Endothelial cell of umbilical vein (primary cell): ENCODE measurements at regions not wholly inside any gene's neighbourhood (a gene's known extent, or its start where the extent isn't known, plus 50 kb on each side); places are given as distances from the start of the nearest gene placed in this dataset.

Experiments
- BruUV-seq: library from RNA; stranded (reverse); fragments of 400-500 nt; replicated peaks from 2 replicates; lab custom pipeline; 2021; lab: Mats Ljungman, UMichigan
- CTCF ChIA-PET: fragments of 300-600, 350-600 bp; sonication (Branson Sonifier 250); formaldehyde crosslinking; loops from one replicate; lab custom pipeline; 2021; ENCODE audit warnings: antibody characterized with exemption, inconsistent platforms; lab: Charles Lee
- POLR2A ChIA-PET: fragments of 300-600, 350-600 bp; sonication (Branson Sonifier 250); formaldehyde crosslinking; loops from one replicate; lab custom pipeline; 2021; ENCODE audit warnings: antibody characterized with exemption, inconsistent platforms; lab: Charles Lee
- DNase-seq: peaks from one replicate; pipeline ENCODE4 v3.0.0-alpha.2; 2011; ENCODE audit warnings: low read depth, low spot score
- FAIRE-seq: peaks from 2 replicates; lab custom pipeline; 2011; peaks lifted over from hg19 to GRCh38; lab: Jason Lieb, UNC
- H2AFZ ChIP-seq: 2 replicates; pipeline ENCODE4 v1.6.0; 2012; ENCODE audit warnings: low read depth, low read length, control low read depth, inconsistent platforms
- H3K27ac ChIP-seq: 2 replicates; pipeline ENCODE4 v1.5.1; 2011; ENCODE audit warnings: low read depth, mild to moderate bottlenecking, control low read depth, low read length, moderate library complexity; ENCODE audit not compliant: insufficient read depth
- H3K27me3 ChIP-seq, 2 experiments: 2 replicates each; pipeline versions ENCODE4 v1.6.0 to v1.6.1; 2011; ENCODE audit warnings: low read length in 2 of 2, mixed read lengths in 1 of 2; ENCODE audit not compliant: control insufficient read depth in 2 of 2, insufficient read depth in 2 of 2
- H3K36me3 ChIP-seq, 2 experiments: 2 replicates in 1 of 2; 3 replicates in 1 of 2; pipeline ENCODE4 v1.5.1; 2011; ENCODE audit warnings: low read length in 2 of 2, mild to moderate bottlenecking in 1 of 2, moderate library complexity in 1 of 2; ENCODE audit not compliant: control insufficient read depth in 2 of 2, insufficient read depth in 2 of 2; ENCODE audit errors: extremely low read depth in 1 of 2
- H3K4me1 ChIP-seq: 3 replicates; pipeline ENCODE4 v1.5.1; 2011; ENCODE audit warnings: mild to moderate bottlenecking, low read length; ENCODE audit not compliant: control insufficient read depth, insufficient read depth; ENCODE audit errors: extremely low read depth
- H3K4me2 ChIP-seq: 2 replicates; pipeline ENCODE4 v1.6.1; 2011; ENCODE audit warnings: low read length, control low read depth, mixed read lengths; ENCODE audit not compliant: insufficient read depth
- H3K4me3 ChIP-seq, 3 experiments: fragments of 200-600 bp in 1 of 3; sonication (generic), shearing (Covaris generic) in 1 of 3; replicated peaks in 1 of 3; 2 replicates each; pipeline ENCODE4 v1.5.1; 2011 to 2016; ENCODE audit warnings: control low read depth in 3 of 3, low read length in 3 of 3, mild to moderate bottlenecking in 2 of 3, inconsistent platforms in 1 of 3, low read depth in 1 of 3, moderate library complexity in 1 of 3; ENCODE audit not compliant: insufficient read depth in 1 of 3
- H3K79me2 ChIP-seq: 2 replicates; pipeline ENCODE4 v1.6.0; 2012; ENCODE audit warnings: low read length, inconsistent platforms; ENCODE audit not compliant: control insufficient read depth, insufficient read depth
- H3K9ac ChIP-seq: replicated peaks from 2 replicates; pipeline ENCODE3; 2011; ENCODE audit warnings: low read length, control low read depth; ENCODE audit not compliant: insufficient read depth; ENCODE audit errors: extremely low read depth
- H3K9me1 ChIP-seq: replicated peaks from 3 replicates; pipeline ENCODE4 v1.6.0; 2011; ENCODE audit warnings: mild to moderate bottlenecking, low read length; ENCODE audit not compliant: control insufficient read depth, insufficient read depth; ENCODE audit errors: extremely low read depth
- H3K9me3 ChIP-seq: replicated peaks from 2 replicates; pipeline ENCODE4 v1.5.1; 2012; ENCODE audit warnings: low read length, inconsistent platforms; ENCODE audit not compliant: control insufficient read depth, insufficient read depth
- H4K20me1 ChIP-seq: replicated peaks from 2 replicates; pipeline ENCODE3; 2011; ENCODE audit warnings: mild to moderate bottlenecking, low read length; ENCODE audit not compliant: control insufficient read depth, insufficient read depth; ENCODE audit errors: extremely low read depth
- EZH2 ChIP-seq: IDR thresholded peaks from 2 replicates; pipeline ENCODE4 v1.6.1; 2012; ENCODE audit warnings: borderline replicate concordance, low read depth, mild to moderate bottlenecking, moderate library complexity, low read length, inconsistent platforms; ENCODE audit not compliant: severe bottlenecking
- FOS ChIP-seq: IDR thresholded peaks from 2 replicates; pipeline ENCODE4 v1.6.1; 2011; ENCODE audit warnings: mild to moderate bottlenecking, low read length, moderate library complexity, borderline replicate concordance; ENCODE audit not compliant: insufficient read depth
- GATA2 ChIP-seq: IDR thresholded peaks from 2 replicates; pipeline ENCODE4 v1.7.0; 2011; ENCODE audit warnings: low read depth, mild to moderate bottlenecking, moderate library complexity, mixed read lengths, low read length; ENCODE audit not compliant: insufficient read length, insufficient read depth
- JUN ChIP-seq: IDR thresholded peaks from 2 replicates; pipeline ENCODE4 v1.6.1; 2011; ENCODE audit warnings: borderline replicate concordance, low read depth; ENCODE audit not compliant: insufficient read length, insufficient read depth
- MYC ChIP-seq: IDR thresholded peaks from one replicate; pipeline ENCODE4 v1.6.1; 2011; ENCODE audit warnings: mild to moderate bottlenecking, low read depth, low read length
- POLR2A ChIP-seq: IDR thresholded peaks from 2 replicates; pipeline ENCODE4 v1.6.1; 2012; ENCODE audit warnings: low read depth, mild to moderate bottlenecking, control low read depth, low read length
- POLR2AphosphoS5 ChIP-seq: IDR thresholded peaks from 2 replicates; pipeline ENCODE4 v1.6.1; 2012; ENCODE audit warnings: low read depth, mild to moderate bottlenecking, control low read depth, low read length, moderate library complexity; ENCODE audit not compliant: insufficient read depth
- dilution Hi-C: fragments of 300-500 bp; cut with MboI; formaldehyde crosslinking; loops from one replicate; pipeline ENCODE4 v1.15.0; 2019; ENCODE audit warnings: low sequenced_read_pairs; ENCODE audit not compliant: extremely low pct_ligation_motif_present
- intact Hi-C: fragments of 100-400 bp; cut with micrococcal nuclease; formaldehyde crosslinking; loops from one replicate; pipeline ENCODE4 v1.10.0; 2022
- TF ChIP-seq, protein P1 (sequence below): IDR thresholded peaks from 2 replicates; pipeline ENCODE4 v1.6.1; 2011; ENCODE audit not compliant: insufficient read depth, insufficient read length
- TF ChIP-seq, protein P2 (sequence below), 2 donors: IDR thresholded peaks; 1 replicate in 1 of 2; 2 replicates in 1 of 2; pipeline ENCODE4 v1.5.1; 2011; ENCODE audit warnings: low read length in 2 of 2, mild to moderate bottlenecking in 2 of 2, moderate library complexity in 2 of 2, control low read depth in 1 of 2, inconsistent platforms in 1 of 2, low read depth in 1 of 2; ENCODE audit not compliant: insufficient read depth in 1 of 2; ENCODE audit errors: extremely low read depth in 1 of 2

DNA sequence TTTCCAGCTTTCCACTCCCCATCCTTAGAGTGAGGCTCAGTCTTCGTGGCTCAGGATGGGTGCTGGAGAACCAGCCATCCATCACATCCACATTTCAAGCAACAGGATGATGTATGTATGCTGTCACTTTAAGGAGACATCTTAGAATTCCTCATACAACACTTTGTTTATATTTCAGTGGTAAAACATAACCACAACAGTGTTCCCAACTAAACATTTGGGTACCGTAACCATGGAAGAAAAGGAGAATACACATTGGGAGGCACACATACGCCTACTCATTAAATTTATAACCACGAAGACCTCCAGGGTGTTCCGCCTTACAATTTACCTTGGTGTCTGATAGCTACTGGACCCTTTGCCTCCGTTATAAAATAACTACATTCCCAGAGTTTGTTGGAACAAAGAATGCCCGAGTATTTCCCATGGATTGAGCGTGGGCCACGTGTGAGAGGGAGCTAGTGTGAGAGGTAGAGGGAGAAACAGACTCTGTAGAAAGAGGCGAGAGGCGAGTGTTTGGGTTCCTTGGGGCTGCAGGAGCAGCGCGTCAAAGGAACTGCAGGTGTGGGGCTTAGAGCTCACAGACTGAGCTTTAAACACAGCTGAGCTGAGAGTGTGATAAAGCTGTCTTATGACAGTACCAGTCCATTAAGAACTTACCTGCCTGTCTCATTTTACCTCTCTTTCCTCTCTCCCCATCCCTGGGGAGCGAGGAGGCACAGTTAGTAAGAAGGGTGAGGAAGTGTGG, 111.5 kb upstream of the USP24 start:
- Histone ChIP-seq H2AFZ (no peak overlapping the region), H3K4me2 (no peak overlapping the region), H3K27ac (no peak overlapping the region), H3K4me3 (no peak overlapping the region), H4K20me1 (no peaks in the 10 kb centered on the region), H3K36me3 (no peaks in the 10 kb centered on the region), H3K9me1 (no peaks in the 10 kb centered on the region), H3K9ac (no peak overlapping the region), H3K4me1 (peaks cover 18% of the 10 kb centered on the region), H3K79me2 (no peaks in the 10 kb centered on the region), H3K9me3 (no peaks in the 10 kb centered on the region), H3K27me3 (no peaks in the 10 kb centered on the region)
- ChIA-PET POLR2A (no interaction called here), CTCF (interaction anchor here (0.8 to 4.0 kb wide), 3 partner anchors 9 to 20 kb away, joined by 3 to 30 read pairs (median 9); no protein-coding TSS in a partner anchor)
- TF ChIP-seq EZH2 (no peak), POLR2A (no peak), MYC (no peak), GATA2 (no peak), POLR2AphosphoS5 (no peak), FOS (no peak)
- TF ChIP-seq, protein P1, sequence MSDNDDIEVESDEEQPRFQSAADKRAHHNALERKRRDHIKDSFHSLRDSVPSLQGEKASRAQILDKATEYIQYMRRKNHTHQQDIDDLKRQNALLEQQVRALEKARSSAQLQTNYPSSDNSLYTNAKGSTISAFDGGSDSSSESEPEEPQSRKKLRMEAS: no peak
- intact Hi-C loops (no loop called here), dilution Hi-C loops (no loop called here)
- DNase-seq: no peak
- BruUV-seq: no TSS peak
- FAIRE-seq: no peak

DNA sequence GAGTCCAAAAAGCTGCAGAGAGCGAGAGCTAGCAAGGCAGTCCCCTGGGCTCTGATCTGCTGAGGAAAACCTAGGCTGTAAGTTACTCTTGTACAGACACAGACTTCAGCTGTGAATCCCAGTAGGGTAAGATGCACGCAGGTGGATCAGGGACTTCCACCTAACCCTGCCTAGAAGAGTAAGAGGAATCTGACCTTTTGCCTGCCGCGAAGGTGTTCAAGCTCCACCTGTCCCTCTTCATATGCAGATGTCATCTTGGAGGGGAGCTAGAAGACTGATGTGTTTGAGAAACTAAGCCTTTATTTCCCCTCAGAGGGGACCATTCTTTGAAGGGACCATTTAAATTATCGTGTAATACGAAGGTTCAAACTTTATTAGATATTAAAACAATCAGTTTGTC, 108.6 kb upstream of the USP24 start:
- CTCF ChIA-PET: no interaction called here
- H3K27ac ChIP-seq: no peak overlapping the region

More for the DNA sequence above, 108.6 kb upstream of the USP24 start:
- H3K9me3 ChIP-seq: no peaks in the 10 kb centered on the region
- H3K36me3 ChIP-seq: no peaks in the 10 kb centered on the region
- H3K27me3 ChIP-seq: no peaks in the 10 kb centered on the region
- no peak for DNase-seq
- no peak overlapping the region for H2AFZ ChIP-seq
- no peak overlapping the region for H3K4me2 ChIP-seq
- no peak for TF ChIP-seq EZH2
- TF ChIP-seq JUN: no peak
- TF ChIP-seq, protein P1: no peak
- no peak for TF ChIP-seq FOS
- no peak for TF ChIP-seq POLR2A
- TF ChIP-seq MYC: no peak
- TF ChIP-seq, protein P2, sequence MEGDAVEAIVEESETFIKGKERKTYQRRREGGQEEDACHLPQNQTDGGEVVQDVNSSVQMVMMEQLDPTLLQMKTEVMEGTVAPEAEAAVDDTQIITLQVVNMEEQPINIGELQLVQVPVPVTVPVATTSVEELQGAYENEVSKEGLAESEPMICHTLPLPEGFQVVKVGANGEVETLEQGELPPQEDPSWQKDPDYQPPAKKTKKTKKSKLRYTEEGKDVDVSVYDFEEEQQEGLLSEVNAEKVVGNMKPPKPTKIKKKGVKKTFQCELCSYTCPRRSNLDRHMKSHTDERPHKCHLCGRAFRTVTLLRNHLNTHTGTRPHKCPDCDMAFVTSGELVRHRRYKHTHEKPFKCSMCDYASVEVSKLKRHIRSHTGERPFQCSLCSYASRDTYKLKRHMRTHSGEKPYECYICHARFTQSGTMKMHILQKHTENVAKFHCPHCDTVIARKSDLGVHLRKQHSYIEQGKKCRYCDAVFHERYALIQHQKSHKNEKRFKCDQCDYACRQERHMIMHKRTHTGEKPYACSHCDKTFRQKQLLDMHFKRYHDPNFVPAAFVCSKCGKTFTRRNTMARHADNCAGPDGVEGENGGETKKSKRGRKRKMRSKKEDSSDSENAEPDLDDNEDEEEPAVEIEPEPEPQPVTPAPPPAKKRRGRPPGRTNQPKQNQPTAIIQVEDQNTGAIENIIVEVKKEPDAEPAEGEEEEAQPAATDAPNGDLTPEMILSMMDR (IDR thresholded peaks at IDR 0.05; ENCODE audit: extremely low read depth in 1 of 2, insufficient read depth in 1 of 2, low read depth in 1 of 2, low read length in 2 of 2): no peak
- TF ChIP-seq POLR2AphosphoS5: no peak
- no peak for TF ChIP-seq GATA2
- no peak overlapping the region for H3K9ac ChIP-seq
- POLR2A ChIA-PET: interaction anchor here (0.6 kb wide), 1 partner anchor 1818 kb away, joined by 3 read pairs; no protein-coding TSS in a partner anchor
- H3K4me3 ChIP-seq: no peak overlapping the region
- intact Hi-C loops (no loop called here), dilution Hi-C loops (no loop called here)
- H3K9me1 ChIP-seq: no peaks in the 10 kb centered on the region
- H4K20me1 ChIP-seq: no peaks in the 10 kb centered on the region
- FAIRE-seq: no peak
- no peaks in the 10 kb centered on the region for H3K79me2 ChIP-seq
- BruUV-seq: no TSS peak
- peaks cover 22% of the 10 kb centered on the region for H3K4me1 ChIP-seq
